ENCODE measurements at regions not wholly inside any gene's neighbourhood (a gene's known extent, or its start where the extent isn't known, plus 50 kb on each side); places are given as distances from the start of the nearest gene placed in this dataset.

DNA sequence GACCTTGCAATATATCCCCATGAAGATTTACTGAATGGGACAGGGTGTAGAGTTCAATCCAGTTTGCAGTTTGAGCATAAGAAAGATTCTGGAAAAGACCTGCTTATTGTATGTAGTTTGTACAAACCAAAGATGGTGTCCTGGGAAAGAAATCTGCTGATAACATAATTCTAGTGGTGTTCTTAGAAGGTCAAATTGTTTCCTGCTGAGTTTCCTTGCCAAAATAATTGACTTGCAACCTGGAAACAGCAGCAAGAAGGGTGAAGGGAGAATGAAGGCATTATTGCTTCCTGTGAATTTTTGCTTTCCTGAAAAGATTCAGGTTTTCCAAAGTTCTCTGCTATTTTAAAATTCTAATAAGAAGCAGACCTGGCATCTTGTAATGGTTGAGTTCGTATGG, 222.9 kb downstream of the KIF20B start:
- Histone ChIP-seq H3K4me1 (no peaks in the 10 kb centered on the region), H3K9me3 (no peaks in the 10 kb centered on the region), H3K27me3 (no peaks in the 10 kb centered on the region), H3K36me3 (no peaks in the 10 kb centered on the region), H3K27ac (no peak overlapping the region), H3K4me3 (no peak overlapping the region), H3K9ac (ENCODE audit: low read depth in 2 of 2, low read length in 2 of 2) (no peak overlapping the region)
- TF ChIP-seq, protein P1, sequence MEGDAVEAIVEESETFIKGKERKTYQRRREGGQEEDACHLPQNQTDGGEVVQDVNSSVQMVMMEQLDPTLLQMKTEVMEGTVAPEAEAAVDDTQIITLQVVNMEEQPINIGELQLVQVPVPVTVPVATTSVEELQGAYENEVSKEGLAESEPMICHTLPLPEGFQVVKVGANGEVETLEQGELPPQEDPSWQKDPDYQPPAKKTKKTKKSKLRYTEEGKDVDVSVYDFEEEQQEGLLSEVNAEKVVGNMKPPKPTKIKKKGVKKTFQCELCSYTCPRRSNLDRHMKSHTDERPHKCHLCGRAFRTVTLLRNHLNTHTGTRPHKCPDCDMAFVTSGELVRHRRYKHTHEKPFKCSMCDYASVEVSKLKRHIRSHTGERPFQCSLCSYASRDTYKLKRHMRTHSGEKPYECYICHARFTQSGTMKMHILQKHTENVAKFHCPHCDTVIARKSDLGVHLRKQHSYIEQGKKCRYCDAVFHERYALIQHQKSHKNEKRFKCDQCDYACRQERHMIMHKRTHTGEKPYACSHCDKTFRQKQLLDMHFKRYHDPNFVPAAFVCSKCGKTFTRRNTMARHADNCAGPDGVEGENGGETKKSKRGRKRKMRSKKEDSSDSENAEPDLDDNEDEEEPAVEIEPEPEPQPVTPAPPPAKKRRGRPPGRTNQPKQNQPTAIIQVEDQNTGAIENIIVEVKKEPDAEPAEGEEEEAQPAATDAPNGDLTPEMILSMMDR (IDR thresholded peaks at IDR 0.05): no peak
- intact Hi-C loops (cut with DNase I): no loop called here
- DNase-seq: no peak

DNA sequence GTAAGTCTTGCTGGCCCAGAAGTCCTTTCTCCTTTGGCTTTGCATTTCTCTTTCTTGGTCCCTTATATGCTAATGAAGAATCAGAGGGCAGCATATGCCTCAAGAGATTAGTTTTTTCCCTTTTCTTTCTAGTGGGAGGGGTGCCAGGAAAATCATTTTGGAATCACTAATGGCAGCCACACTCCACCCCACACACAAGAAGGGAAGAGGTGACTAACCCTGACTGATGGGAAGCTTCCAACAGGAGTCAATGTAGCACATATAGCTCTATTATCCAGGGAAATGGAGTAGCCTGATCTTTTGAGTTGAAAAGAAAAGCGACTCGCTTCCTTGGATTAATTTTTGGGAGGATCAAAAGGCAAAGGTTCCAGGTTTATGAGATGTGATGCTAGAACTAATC, 225.3 kb downstream of the KIF20B start:
- H3K27ac ChIP-seq: no peak overlapping the region
- TF ChIP-seq, protein P1 (IDR thresholded peaks at IDR 0.05): no peak
- no peak for DNase-seq
- no peaks in the 10 kb centered on the region for H3K27me3 ChIP-seq
- no peak overlapping the region for H3K9ac ChIP-seq (ENCODE audit: low read depth in 2 of 2, low read length in 2 of 2)
- no peaks in the 10 kb centered on the region for H3K4me1 ChIP-seq
- no peaks in the 10 kb centered on the region for H3K36me3 ChIP-seq
- H3K4me3 ChIP-seq: no peak overlapping the region
- H3K9me3 ChIP-seq: no peaks in the 10 kb centered on the region
- intact Hi-C loops (cut with DNase I): no loop called here

DNA sequence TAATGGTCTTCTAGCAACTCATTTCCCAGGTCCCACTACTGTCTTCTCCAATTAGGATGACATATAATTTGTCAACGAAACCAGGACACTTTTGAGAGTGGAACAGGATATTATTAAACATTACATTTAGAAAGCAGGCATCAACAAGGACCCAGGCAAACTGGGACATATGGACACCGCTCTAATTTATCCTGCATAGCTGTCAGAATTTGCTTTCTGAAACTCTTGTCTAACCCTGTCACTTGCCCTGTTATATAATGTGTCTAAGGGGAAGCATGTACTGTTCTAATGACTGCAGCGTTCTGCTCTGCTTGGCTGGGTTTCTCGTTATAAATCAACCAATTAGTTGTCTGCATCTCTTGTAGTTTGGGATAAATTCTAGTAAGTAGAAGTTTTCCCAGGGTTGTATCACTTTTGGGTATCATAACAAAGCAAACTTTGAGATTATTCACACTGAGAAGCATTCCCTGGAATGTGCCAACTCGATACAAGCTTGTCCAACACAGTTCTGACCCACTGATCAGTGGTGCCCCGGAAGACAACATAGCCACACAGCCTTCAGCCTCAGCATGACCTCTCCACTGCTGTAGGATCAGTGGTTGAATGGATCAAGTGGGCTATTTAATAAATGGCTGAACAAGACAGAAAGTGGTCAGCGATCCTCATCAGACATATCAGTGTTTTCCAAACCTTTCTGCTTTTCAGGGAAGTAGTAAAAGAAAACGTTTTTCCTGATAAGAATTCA, 228.1 kb downstream of the KIF20B start:
- Histone ChIP-seq H3K4me3 (no peak overlapping the region), H3K9ac (ENCODE audit: low read depth in 2 of 2, low read length in 2 of 2) (no peak overlapping the region), H3K36me3 (no peaks in the 10 kb centered on the region), H3K9me3 (no peaks in the 10 kb centered on the region), H3K27ac (no peak overlapping the region), H3K4me1 (no peaks in the 10 kb centered on the region), H3K27me3 (no peaks in the 10 kb centered on the region)
- DNase-seq: no peak
- intact Hi-C loops (cut with DNase I): no loop called here
- TF ChIP-seq, protein P1 (IDR thresholded peaks at IDR 0.05): no peak

DNA sequence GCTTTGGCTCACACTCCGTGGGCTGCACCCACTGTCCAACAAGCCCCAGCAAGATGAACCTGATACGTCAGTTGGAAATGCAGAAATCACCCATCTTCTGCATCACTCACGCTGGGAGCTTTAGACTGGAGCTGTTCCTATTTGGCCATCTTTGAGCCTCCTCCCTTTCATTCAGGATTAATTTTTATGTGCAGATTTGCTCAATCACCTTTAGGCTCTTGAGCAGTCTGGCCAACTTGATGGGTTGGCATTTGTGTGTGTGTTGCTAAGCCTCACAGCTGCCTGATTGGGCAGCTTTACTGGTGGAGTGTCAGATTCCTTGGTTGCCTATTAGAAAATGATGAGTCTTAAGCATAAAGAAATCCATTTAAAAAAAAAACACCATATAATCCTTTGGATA, 236.1 kb downstream of the KIF20B start:
- H3K4me1 ChIP-seq: no peaks in the 10 kb centered on the region
- no peaks in the 10 kb centered on the region for H3K36me3 ChIP-seq
- no peak for DNase-seq
- TF ChIP-seq, protein P1 (IDR thresholded peaks at IDR 0.05): no peak
- H3K4me3 ChIP-seq: no peak overlapping the region
- H3K27ac ChIP-seq: no peak overlapping the region
- no peak overlapping the region for H3K9ac ChIP-seq (ENCODE audit: low read depth in 2 of 2, low read length in 2 of 2)
- no peaks in the 10 kb centered on the region for H3K27me3 ChIP-seq
- no peaks in the 10 kb centered on the region for H3K9me3 ChIP-seq
- intact Hi-C loops (cut with DNase I): no loop called here

DNA sequence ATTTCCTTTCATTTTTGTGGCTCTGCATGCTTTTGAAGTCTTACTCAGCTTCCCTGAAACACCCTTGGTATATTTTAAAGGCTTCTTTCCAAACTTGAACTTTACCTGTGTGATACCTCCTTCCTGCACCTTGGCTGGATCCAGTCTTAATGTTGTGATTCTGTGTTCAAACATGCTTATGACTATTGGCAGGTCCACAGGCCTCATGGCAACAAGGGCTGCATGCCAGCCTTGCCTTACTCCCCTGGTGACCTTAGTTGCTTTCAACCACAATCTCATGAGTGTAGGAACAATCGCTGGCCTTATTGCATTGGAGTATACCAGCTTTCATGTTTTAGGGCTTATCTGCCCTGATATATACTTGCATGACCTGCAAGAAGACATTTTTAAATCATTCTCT, 238.7 kb downstream of the KIF20B start:
- H3K27me3 ChIP-seq: no peaks in the 10 kb centered on the region
- no peaks in the 10 kb centered on the region for H3K36me3 ChIP-seq
- TF ChIP-seq, protein P1 (IDR thresholded peaks at IDR 0.05): no peak
- no peak overlapping the region for H3K9ac ChIP-seq (ENCODE audit: low read depth in 2 of 2, low read length in 2 of 2)
- DNase-seq: no peak
- no peak overlapping the region for H3K27ac ChIP-seq
- intact Hi-C loops (cut with DNase I): no loop called here
- H3K4me1 ChIP-seq: no peaks in the 10 kb centered on the region
- no peaks in the 10 kb centered on the region for H3K9me3 ChIP-seq
- H3K4me3 ChIP-seq: no peak overlapping the region
